Right lobe of liver (tissue), 4 donors: ENCODE measurements at regions not wholly inside any gene's neighbourhood (a gene's known extent, or its start where the extent isn't known, plus 50 kb on each side); places are given as distances from the start of the nearest gene placed in this dataset.

Experiments
- POLR2A ChIP-seq: fragments of 450-650 bp; IDR thresholded peaks from one replicate; pipeline ENCODE4 v1.6.1; 2017; ENCODE audit warnings: antibody characterized with exemption, mild to moderate bottlenecking
- TF ChIP-seq, protein P1 (sequence below), 4 donors: fragments of 200-600 bp in 3 of 4; fragments of 450-650 bp in 1 of 4; IDR thresholded peaks; one replicate each; pipeline versions ENCODE4 v1.5.1 to v1.8.0; 2016 to 2022; ENCODE audit warnings: antibody characterized with exemption in 4 of 4, mild to moderate bottlenecking in 2 of 4
- donor health status: DM: no; HTN: no; CAD: no.
- donor health status: DM: no; HTN: no; CAD: no.
- donor health status: DM: no; HTN: yes; CAD: no.

DNA sequence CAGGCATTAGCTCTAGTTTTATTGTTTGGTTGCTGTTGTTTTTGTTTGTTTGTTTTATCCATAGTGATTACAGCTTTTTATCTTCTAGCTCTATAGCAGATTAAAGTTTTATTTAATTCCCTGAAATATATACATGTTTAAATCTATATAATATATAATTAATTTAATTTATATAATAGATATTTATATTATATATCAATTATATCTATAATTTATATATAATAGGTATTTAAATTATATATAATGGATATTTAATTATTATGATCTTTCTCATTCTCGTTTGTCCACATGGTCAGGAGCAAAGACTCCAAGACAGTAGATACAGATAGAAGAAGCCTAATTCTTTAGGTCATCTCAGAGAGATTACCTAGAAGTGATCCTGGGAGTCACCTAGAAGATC, 238.8 kb upstream of the GPR149 start:
- TF ChIP-seq, protein P1, sequence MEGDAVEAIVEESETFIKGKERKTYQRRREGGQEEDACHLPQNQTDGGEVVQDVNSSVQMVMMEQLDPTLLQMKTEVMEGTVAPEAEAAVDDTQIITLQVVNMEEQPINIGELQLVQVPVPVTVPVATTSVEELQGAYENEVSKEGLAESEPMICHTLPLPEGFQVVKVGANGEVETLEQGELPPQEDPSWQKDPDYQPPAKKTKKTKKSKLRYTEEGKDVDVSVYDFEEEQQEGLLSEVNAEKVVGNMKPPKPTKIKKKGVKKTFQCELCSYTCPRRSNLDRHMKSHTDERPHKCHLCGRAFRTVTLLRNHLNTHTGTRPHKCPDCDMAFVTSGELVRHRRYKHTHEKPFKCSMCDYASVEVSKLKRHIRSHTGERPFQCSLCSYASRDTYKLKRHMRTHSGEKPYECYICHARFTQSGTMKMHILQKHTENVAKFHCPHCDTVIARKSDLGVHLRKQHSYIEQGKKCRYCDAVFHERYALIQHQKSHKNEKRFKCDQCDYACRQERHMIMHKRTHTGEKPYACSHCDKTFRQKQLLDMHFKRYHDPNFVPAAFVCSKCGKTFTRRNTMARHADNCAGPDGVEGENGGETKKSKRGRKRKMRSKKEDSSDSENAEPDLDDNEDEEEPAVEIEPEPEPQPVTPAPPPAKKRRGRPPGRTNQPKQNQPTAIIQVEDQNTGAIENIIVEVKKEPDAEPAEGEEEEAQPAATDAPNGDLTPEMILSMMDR (IDR thresholded peaks at IDR 0.05) = no peak
- no peak for TF ChIP-seq POLR2A
